Stomach (tissue), 4 donors: ENCODE measurements at regions not wholly inside any gene's neighbourhood (a gene's known extent, or its start where the extent isn't known, plus 50 kb on each side); places are given as distances from the start of the nearest gene placed in this dataset.

ENCODE experiments used
- CTCF ChIP-seq, 7 experiments: fragments of 450-650 bp in 4 of 7; fragments of 200-600 bp in 3 of 7; sonication (generic) in 3 of 7; IDR thresholded peaks; one replicate each; pipeline ENCODE4 v1.5.1; 2016 to 2019; ENCODE audit warnings: antibody characterized with exemption in 7 of 7, control low read depth in 2 of 7, mild to moderate bottlenecking in 1 of 7
- EP300 ChIP-seq: sonication (generic); formaldehyde crosslinking; IDR thresholded peaks from one replicate; pipeline ENCODE4 v1.6.1; 2017; ENCODE audit warnings: antibody characterized with exemption
- POLR2A ChIP-seq, 4 donors: fragments of 450-650 bp; IDR thresholded peaks; one replicate each; pipeline ENCODE4 v1.6.1; 2016; ENCODE audit warnings: antibody characterized with exemption in 4 of 4, control low read depth in 2 of 4, mild to moderate bottlenecking in 1 of 4, moderate library complexity in 1 of 4

DNA sequence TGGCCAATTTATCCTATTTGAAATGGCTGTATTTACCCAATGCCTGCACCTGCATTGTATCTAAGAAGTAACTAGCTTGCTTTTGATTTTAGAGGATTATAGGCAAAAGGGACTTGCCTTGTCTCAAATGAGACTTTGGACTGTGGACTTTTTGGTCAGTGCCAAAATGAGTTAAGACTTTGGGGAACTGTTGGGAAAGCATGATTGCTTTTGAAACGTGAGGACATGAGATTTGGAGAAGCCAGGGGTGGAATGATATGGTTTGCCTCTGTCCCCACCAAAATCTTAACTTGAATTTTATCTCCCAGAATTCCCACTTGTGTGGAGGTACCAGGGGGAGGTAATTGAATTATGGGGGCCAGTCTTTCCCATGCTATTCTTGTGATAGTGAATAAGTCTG, 1505.4 kb downstream of the SI start:
- TF ChIP-seq EP300, result no peak
- TF ChIP-seq CTCF (IDR thresholded peaks at IDR 0.05), result no peak
- no peak for TF ChIP-seq POLR2A (IDR thresholded peaks at IDR 0.05)
